ENCODE measurements at regions not wholly inside any gene's neighbourhood (a gene's known extent, or its start where the extent isn't known, plus 50 kb on each side); places are given as distances from the start of the nearest gene placed in this dataset.

DNA sequence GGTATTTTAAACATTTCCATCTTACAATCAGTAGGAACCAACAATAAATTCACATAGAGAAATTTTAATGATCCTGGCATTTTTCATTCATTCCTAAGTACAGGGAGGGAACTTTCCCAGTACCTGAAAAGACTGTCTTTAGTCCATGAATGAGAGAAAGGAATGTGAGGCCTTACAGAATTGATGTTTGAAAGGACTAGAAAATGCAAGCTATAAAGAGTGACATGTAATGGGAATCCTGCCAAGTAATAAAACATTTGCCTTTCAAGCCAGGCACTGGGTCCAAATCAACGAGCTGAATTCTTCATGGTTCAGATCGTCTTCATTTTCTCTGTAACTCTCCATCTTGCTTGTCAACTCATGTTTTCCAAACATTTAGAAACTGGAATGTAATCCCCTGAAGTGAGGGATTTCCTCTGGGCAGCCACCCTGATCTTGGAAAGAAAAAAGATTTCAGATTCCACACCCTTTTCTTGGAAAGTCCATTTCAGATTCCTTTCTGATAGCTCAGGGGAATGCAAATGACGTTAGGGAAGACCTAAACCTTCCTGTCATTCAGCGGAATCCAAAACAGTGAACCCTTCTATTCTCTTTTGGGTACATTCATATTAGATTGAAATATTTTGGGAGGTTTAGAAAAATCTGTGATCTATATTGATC is 315.8 kb downstream of the SH3GL2 start:
- DNase-seq, result no peak

DNA sequence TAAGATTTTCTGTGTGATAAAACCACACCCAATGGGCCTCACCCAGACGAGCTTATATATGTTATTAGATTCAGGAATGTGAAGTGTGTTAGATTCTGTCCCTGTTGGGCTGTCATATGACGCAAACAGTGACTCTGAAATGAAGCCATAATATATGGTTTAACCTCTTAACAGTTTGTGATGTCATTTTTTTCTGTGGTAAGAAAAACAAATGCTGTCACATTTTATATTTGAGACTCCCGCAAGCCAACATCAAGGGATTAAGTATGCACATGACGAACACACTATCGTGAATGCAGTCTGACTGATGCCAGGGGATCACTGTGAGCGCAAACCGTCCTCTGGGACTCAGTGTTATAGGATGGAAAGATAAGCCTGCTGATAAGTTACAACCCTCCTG is 321.7 kb downstream of the SH3GL2 start:
- no peak for DNase-seq

DNA sequence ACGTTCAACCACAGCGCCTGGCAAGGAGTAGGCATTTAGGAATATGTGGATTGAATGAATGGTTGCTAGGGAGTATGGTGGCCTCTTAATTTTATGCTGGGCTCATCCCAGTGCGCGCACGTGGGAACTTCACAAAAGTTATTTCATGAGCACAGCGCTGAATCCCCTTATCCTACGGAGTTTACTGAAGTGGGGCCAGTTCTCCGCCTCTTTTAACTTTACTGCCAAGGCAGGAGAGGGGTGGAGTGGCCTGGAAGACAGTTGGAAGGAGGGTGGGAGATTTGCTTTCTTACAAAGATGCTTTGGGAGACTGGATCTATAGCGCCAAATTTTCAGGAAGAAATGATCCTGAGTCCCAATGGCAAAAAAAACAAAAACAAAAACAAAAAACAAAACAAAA is 326.5 kb downstream of the SH3GL2 start:
- no peak for DNase-seq

DNA sequence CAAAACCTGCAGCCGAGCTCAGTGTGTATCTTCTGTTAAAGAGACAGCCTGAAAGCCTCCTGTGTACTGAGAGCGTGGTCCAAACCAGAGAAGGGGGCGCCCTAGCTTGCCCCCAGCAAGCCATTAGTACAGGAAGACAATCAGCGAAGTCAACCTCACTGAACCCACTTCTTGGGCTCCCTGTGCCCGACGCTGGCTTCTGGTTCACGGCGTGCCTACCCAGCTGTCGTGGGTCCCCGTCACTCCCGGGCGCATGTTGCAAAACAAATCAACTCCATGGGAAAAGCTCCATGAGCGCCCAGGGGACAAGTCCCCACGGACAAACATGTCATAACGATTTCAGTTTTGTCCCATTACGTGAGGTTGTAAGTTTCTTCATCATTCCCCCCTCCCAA is 326.9 kb downstream of the SH3GL2 start:
- DNase-seq, result peak; percentile 28

DNA sequence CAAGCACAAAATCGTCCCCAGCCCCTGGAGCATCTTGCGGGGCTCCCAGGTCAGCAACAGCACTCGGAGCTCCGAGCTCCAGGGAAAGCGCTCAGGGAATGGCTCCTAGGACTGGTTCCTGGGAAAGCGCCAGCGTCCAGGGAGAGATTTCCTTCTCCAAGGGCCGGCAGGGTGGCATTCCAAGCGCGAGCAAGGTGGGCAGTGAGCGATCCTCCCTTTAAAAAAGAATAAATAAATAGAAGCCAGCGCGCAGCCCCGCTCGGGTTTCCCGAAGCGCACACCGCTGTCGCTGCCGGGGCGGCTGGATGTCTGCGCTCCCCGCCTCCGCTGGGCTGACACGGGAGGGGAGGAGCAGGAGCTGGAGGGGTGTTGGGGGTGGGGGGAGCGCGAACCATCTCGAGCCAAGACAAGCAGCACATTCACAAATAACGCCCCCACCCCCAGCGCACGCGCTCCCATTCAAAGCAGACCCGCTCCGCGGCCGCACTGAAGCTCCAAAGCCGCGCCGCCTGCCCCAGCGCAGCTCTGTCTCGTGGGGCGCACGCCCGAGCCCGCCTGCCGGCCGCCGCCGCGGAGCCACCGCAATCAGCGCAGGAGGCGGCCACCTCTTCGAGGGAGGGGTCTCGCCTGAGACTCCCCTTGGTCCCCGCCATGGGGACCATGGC is 327.4 kb downstream of the SH3GL2 start:
- DNase-seq, result peak; percentile 77

DNA sequence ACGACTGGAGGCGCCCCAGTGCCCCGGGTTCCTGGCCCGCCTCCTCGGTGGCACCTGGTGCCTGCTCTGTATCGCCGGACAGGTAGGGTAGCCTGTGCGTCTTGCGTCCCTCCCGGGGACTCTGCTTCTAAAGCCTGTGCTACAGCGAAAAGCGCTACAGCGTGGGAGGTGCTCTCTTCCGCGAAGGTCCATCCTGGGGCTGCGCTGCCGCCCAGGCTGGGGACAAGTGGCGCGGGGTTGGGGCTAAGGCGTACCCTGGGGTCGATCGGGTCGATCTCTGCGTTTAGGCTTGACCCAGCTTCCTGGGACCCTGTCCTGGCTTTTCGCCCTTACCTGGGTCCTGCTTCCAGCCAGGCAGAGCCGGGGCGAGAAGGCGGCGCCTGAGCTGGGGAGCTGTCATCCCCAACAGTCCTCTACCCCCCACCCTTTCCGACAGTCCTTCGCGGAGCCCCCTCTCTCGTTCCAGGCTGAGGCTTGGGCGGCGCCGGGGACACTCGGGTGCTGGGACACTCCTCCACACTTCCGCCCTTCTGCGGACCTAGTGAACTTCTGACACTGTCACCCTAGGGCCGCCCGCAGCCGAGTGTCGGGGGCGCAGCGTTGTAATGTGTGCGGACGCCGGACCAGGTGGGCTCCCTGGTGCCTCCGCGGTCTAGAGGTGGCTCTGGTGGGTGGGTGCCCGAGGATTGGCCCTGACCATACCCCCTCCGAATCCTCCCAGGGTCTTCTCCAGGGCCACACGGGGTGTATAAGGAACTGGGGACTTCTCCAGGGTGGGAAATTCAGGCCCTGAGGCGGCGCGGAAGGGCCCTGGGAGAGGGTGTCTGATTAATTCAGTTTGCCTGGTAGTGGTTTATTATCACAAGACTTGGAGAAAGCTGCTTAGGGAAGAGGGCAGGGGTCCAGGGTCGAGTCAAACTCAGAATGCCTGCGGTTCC is 328.2 kb downstream of the SH3GL2 start:
- peak; percentile 63 for DNase-seq

DNA sequence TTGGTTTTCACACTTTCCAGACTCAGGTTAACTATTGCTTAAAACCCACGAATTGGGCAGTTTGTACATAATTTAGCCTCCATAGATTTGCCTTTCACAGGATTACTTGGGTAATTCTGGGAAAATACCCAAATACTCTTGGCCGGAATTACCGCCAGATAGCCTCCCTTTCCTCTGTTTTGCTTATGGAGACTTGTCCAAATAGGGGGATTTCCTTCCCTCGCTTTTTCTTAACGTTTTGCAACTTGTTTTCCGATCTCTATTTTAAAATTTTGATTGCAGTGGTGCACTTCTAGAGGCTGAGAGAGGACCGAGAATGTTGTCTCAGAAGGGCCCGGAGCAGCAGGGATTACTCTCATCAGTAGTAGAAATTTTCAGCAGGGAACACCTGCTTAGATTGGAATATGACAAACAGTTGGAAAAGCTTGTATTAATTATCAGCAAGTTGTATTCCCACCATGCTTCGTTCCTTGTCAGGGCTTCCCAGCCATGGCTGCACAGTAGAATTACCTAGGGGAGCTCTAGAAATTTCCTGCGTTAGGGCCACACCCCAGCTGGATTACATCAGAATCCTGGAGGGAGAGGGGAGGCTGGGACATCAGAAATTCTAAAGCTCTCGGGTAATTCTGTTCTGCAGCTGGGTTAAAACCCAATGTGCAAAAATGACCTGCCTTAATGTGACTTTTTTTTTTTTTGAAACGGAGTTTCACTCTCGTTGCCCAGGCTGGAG is 329.1 kb downstream of the SH3GL2 start:
- DNase-seq, result no peak

DNA sequence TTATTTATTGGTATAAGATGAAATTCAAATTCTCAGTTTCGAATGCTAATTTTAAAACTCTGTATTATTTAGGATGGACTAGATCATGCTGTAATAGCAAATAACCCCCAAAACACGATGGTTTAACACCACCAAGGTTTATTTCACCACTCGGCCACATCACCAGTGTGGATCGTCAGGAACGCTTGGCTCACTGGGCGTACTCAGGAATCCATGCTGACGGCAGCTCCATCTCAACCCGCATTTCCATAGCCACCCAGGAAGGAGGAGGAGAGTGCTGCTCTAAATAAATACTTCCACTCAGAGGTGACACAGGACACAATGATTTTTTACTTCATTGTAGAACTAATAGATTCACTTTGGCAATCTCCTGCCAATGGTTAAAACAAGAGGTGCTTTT is 347.4 kb downstream of the SH3GL2 start:
- DNase-seq, result no peak

DNA sequence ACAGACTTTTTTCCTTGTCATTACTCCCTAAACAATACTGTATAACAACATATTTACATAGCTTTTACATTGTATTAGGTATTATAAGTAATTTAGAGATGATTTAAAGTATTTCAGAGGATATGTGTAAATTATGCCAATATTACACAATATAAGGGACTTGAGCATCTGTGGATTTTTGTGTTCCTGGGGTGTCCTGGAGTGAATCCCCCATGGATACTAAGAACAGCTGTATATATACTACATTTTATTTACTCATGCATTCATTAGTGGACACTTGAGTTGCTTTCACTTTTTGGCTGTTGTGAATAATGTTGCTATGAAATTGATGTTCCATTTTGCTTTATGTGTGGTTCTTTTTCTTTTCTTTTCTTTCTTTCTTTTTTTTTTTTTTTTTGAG is 348.8 kb downstream of the SH3GL2 start:
- no peak for DNase-seq

DNA sequence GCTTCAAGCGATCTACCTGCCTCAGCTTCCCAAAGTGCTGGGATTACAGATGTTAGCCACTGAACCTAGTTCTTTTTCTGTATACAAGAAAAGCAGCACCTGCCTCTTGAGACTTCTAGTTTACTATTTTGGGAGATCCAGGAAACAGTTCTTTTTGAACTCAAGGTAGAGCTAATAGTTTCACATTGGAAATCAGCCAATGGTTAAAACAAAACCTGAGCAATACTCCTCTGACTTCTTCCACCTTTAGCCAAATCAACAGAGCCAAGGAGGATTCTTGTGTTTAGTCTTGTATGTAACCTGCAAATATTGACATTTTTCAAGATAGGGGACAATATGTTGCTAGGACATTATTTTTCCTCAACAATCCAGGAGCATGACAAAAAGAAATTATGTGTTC is 349.4 kb downstream of the SH3GL2 start:
- no peak for DNase-seq

DNA sequence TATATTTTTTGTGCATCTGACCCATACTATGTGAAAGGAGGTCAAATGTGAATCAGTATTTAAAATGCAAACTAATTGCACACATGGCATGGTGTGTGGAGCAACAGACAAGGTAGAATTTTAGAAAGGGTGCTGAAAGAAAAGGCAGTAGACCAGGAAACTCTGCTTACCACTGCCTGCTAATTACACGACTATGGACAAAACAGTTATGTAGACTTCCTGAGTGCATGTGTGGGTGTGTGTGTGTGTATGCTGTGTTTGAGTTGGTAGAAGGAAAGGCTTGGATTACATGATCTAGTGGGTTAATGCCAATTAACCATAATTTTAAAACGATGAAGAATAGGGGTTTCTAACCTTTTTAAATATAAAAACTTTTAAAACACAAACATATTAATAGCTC is 349.9 kb downstream of the SH3GL2 start:
- no peak for DNase-seq

DNA sequence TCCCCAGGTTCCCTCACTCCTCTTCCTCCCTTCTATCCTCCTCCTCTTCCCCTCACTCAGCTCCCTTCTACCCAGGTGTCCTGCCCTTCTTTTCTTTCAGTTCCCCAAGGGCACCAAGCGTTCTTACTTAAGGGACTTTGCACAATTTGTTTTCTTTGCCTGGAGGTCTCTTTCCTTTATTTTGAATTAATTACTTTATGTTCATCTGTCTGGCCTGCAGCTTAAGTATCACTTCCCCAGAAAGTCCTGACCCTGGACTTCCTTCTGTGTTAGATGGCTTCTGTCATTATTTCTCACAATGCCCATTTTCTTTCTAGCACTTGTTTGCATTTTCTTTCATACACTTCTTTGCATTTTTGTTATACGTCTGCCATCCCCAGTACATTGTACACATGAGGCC is 350.6 kb downstream of the SH3GL2 start:
- DNase-seq, result no peak

DNA sequence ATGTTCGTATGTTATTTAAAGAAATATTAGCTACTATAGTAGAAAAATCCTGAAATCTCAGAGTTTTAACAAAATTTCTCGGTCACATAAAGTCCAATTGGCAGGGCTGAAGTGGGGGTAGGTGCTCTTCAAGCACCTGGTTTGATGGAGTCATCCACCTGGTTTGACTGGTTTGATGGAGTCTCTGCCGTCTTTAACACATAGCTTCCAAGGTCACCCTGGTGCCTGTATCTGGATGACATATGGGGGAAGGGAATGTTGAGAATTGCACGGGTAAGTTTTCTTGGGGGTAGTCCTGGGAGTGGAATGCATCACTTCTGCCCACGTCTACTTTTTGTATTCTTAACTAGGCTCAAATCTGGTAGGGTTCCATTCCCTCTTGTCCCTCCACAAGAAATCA is 351.2 kb downstream of the SH3GL2 start:
- DNase-seq, result peak; percentile 16

DNA sequence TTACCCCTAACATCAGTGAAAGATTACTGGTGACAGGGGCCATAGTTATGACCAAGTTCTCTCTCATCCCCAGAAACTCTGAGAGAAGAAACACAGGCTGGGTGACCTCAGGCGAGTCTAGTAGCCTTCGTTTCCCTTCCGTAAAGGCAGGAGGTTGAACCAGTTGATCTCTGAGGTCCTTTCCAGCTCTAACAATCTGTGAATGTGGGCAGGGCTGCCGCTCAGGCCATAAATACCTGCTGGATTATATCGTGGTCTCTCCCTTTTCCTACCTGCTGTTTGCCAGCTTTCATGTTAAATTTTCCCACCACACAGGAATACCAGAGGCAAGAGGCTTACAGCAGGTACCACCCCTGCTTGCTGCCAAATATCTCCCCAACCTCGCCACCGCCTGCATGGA is 357.5 kb downstream of the SH3GL2 start:
- DNase-seq, result no peak

DNA sequence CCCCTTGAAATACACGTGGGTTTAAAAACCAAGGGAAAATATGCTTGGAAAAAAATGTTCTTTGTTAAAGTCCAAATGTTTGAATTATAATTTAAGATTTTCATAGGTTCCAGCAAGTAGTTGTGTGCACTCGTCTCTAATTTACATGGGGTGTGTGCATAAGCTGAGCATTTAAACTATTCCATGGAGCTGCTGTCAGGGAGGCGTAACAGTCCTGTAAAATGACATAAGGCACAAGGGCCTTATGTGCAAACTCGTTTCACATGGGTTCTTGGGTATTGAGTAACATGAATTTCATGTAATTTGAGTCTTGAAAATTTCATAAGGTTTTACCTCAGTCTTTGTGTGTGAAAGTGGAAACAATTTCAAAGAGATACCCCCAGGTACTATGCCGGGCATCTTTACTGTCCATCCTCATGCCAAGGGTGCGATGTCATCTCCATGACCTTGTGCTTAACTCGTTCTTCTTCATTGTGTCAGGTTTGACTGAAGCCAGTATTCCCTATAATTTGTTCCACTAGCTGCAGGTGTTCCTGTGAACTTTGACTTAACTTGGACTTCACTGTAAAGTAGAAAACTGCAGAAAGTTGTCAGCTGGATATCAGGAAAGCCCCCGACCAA is 359.3 kb downstream of the SH3GL2 start:
- no peak for DNase-seq

DNA sequence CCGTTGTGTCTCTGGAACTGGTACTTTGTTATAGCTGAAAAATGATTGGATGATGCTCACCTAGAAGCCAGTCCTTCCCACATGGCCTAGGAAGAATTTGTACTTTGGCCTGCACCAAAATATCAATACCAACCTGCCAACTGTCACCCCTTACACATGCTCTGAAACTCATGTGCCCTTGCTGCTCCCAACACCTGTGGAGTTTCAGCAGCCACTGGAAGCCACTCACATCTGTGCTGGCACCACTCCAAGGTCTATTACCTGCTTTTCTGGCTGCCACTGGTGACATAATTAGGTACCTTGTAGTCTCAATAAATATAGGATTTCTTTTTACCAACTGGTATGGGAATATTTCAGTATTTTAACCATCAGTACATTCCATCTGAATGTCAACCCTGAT is 363.6 kb downstream of the SH3GL2 start:
- DNase-seq, result peak; percentile 56

DNA sequence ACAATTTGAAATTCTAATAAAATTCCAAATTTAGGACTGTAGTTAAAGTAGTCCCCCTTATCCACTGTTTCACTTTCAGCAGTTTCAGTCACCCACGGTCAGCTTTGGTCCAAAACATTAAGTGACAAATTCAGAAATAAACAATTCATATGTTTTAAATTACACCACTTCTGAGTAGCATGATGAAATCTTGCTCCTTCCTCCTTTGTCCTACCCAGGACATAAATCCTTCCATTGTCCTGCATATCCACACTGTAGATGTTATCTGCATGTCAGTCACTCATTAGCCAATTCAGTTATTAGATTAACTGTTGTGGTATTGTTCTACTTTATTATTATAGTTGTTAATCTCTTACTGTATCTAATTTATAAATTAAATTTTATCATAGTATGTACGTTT is 376.5 kb downstream of the SH3GL2 start:
- DNase-seq, result no peak

DNA sequence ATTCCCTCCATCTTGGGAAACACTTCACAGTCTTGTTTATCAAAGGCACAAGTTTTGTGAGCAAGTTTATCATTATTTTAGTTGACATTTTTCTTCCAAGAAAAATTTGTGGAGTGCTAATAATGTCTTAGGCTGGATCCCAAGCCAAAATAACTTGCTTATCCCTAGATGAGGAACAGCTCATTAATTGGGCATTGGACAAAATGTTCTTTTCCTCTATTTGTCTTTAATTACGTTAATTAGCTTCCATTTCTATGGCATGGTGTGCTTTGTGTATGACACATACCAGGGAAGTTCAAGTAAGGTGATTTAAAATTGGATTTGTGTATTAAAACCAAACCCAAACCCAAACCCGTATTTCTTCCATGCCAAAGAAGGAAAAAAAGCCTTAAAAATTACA is 379.5 kb downstream of the SH3GL2 start:
- no peak for DNase-seq

DNA sequence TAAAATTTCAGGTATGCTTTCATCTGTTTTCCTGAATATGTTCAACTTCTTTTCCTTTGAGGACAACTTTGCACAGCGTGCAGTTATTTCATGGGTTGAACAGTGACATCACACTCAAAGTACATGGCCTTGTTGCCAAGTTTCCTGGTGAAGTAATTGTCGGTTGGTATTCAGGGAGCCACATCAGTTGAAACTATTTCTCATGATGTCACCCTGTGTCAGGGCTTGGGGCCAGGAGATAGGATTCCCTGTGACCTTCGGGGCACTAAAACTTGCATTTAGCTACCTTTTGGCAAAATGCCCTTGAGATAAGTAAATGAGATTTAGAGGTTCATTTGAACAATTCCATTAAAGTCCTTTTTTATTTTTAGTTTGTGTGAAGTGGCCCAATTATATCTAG is 383.9 kb downstream of the SH3GL2 start:
- DNase-seq, result no peak

DNA sequence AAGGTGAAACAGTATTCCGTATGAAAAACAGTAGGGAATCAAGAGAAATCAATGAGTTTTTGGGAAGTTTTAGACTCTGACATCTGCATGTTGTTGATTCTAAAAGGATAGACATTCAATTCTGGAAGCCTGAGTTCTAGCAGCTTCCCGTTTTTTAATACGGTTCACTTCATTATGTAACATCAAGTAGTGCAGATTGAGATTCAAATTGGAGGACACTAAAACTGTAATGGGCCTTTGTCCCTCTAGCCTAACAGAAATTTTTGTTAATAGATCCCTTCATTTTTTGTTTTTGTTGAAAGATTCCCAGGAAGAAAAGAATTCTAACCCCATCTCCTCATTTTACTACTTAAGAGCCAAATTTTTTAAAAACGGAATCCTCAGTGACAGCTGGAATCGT is 384.6 kb downstream of the SH3GL2 start:
- DNase-seq, result no peak

DNA sequence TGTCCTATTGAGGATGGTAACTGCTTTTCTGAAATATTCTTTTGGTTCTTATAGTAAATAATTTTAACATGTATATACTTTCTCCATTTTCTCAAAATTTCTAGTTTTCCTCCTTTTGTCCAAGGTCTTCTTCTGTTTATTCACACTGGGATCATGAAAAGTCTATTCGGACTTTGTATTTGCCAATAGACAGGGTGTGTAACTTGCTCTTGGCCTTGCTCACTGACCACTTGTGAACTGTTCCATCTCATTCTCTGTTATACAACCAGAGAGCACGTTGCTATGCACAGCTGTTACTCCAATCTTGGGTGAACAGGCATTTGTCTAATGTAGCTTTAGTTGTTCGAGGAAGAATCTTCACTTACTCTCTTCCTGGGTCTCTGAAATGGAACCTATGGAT is 388.9 kb downstream of the SH3GL2 start:
- no peak for DNase-seq

DNA sequence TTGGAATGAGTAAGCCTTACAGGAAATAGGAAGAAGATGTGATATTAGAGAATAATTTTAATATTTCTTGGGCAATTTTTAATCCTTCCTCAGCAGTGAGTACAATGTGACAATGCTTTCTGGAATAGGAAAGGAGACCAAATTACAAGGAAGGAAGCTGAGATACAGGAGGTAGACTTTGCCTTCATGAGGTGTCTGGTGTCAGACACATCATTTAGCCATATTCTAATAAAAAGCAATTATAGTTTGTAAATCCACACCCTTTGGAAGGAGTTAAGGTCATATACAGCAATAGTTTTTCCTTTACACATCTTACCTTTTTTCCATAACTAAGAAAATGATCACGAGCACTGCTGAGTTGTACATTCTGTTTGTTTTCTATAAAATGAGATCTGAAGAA is 390.4 kb downstream of the SH3GL2 start:
- DNase-seq, result no peak

DNA sequence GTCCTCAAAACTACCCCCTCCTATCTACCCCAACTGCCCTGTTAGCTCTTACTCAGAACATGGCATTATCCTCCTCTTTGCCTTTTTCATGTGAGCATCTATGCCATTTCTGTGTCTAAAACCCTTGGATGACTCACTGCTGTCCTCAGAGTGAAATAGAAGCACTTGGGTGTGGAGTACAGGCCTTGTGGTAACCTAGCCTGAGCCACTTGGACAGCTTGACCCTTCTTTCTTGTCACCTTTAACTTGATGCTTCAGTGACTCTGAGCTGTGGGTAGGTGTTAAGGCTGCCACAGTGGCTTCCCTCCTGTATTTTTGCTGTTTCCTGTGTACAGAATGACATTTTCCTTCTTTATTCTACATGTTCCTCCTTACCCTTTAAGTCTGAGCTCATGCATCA is 391.4 kb downstream of the SH3GL2 start:
- no peak for DNase-seq
